WERI-Rb-1 (cell line): ENCODE measurements at regions not wholly inside any gene's neighbourhood (a gene's known extent, or its start where the extent isn't known, plus 50 kb on each side); places are given as distances from the start of the nearest gene placed in this dataset.

Source experiments
- DNase-seq: peaks from one replicate; pipeline ENCODE4 v3.0.0-alpha.2; 2020
- H3K27ac ChIP-seq: fragments of 250-450 bp; sonication (Bioruptor Pico); 2 replicates; pipeline ENCODE4 v1.5.1; 2020; ENCODE audit warnings: mild to moderate bottlenecking, moderate library complexity
- H3K27me3 ChIP-seq: fragments of 250-450 bp; sonication (Bioruptor Pico); 2 replicates; pipeline ENCODE4 v1.5.1; 2021; ENCODE audit warnings: mild to moderate bottlenecking, low read depth, moderate library complexity; ENCODE audit not compliant: insufficient read depth, severe bottlenecking
- H3K36me3 ChIP-seq: fragments of 250-450 bp; sonication (Bioruptor Pico); 2 replicates; pipeline ENCODE4 v1.5.1; 2020; ENCODE audit warnings: mild to moderate bottlenecking, moderate library complexity
- H3K4me3 ChIP-seq: 2 replicates; pipeline ENCODE4 v1.5.1; 2011; ENCODE audit warnings: low read depth, mild to moderate bottlenecking, control low read depth, low read length
- H3K9me3 ChIP-seq: fragments of 250-450 bp; sonication (Bioruptor Pico); 2 replicates; pipeline ENCODE4 v1.5.1; 2021; ENCODE audit warnings: mild to moderate bottlenecking, moderate library complexity; ENCODE audit not compliant: severe bottlenecking
- TF ChIP-seq, protein P1 (sequence below): IDR thresholded peaks from 2 replicates; pipeline ENCODE4 v1.5.1; 2011; ENCODE audit warnings: low read depth, mild to moderate bottlenecking, control low read depth, inconsistent platforms, low read length

GRCh38 chr5:91956738-91957137 lies 573.6 kb upstream of the ARRDC3 start:
- TF ChIP-seq, protein P1, sequence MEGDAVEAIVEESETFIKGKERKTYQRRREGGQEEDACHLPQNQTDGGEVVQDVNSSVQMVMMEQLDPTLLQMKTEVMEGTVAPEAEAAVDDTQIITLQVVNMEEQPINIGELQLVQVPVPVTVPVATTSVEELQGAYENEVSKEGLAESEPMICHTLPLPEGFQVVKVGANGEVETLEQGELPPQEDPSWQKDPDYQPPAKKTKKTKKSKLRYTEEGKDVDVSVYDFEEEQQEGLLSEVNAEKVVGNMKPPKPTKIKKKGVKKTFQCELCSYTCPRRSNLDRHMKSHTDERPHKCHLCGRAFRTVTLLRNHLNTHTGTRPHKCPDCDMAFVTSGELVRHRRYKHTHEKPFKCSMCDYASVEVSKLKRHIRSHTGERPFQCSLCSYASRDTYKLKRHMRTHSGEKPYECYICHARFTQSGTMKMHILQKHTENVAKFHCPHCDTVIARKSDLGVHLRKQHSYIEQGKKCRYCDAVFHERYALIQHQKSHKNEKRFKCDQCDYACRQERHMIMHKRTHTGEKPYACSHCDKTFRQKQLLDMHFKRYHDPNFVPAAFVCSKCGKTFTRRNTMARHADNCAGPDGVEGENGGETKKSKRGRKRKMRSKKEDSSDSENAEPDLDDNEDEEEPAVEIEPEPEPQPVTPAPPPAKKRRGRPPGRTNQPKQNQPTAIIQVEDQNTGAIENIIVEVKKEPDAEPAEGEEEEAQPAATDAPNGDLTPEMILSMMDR = no peak
- Histone ChIP-seq H3K9me3 (no peaks in the 10 kb centered on the region), H3K4me3 (no peak overlapping the region), H3K27me3 (no peaks in the 10 kb centered on the region), H3K27ac (no peak overlapping the region), H3K36me3 (no peaks in the 10 kb centered on the region)
- no peak for DNase-seq

DNA sequence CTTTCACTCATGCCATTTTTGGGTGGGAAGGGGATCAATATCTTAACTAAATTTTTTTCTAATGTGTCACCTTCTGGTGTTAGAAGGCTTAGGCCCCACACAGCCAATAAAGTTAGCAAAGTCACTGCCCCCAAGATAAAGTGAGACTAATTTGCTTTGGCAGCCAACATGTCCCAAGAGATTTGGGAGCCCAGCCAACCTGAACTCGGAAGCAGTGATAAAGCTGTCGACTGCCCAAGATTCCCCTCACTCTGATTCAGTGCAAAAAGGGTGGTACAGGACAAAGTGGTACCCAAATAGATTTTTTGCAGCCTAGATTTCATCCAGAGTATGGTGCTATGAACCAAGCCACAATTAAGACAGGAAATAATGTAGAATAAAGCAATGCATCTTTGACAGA lies 572.5 kb upstream of the ARRDC3 start:
- Histone ChIP-seq H3K27me3 (no peaks in the 10 kb centered on the region), H3K36me3 (no peaks in the 10 kb centered on the region), H3K4me3 (no peak overlapping the region), H3K27ac (no peak overlapping the region), H3K9me3 (no peaks in the 10 kb centered on the region)
- DNase-seq = no peak
- TF ChIP-seq, protein P1 = no peak

GRCh38 chr5:91954136-91954535 lies 571.0 kb upstream of the ARRDC3 start:
- H3K27ac ChIP-seq = no peak overlapping the region
- H3K36me3 ChIP-seq = no peaks in the 10 kb centered on the region
- H3K4me3 ChIP-seq = no peak overlapping the region
- no peaks in the 10 kb centered on the region for H3K9me3 ChIP-seq
- TF ChIP-seq, protein P1 = no peak
- no peak for DNase-seq
- H3K27me3 ChIP-seq = no peaks in the 10 kb centered on the region

- DNase-seq = no peak
These were observed 567.2 kb upstream of the ARRDC3 start for GRCh38 chr5:91950328-91950727.

GRCh38 chr5:91946870-91947269 lies 563.8 kb upstream of the ARRDC3 start:
- no peaks in the 10 kb centered on the region for H3K9me3 ChIP-seq
- no peaks in the 10 kb centered on the region for H3K36me3 ChIP-seq
- H3K4me3 ChIP-seq = no peak overlapping the region
- DNase-seq = no peak
- no peak overlapping the region for H3K27ac ChIP-seq
- TF ChIP-seq, protein P1 = no peak
- H3K27me3 ChIP-seq = no peaks in the 10 kb centered on the region

More at GRCh38 chr5:91950328-91950727, 567.2 kb upstream of the ARRDC3 start:
- Histone ChIP-seq H3K4me3 (no peak overlapping the region), H3K27me3 (no peaks in the 10 kb centered on the region), H3K36me3 (no peaks in the 10 kb centered on the region), H3K9me3 (no peaks in the 10 kb centered on the region), H3K27ac (no peak overlapping the region)
- TF ChIP-seq, protein P1 = no peak

DNA sequence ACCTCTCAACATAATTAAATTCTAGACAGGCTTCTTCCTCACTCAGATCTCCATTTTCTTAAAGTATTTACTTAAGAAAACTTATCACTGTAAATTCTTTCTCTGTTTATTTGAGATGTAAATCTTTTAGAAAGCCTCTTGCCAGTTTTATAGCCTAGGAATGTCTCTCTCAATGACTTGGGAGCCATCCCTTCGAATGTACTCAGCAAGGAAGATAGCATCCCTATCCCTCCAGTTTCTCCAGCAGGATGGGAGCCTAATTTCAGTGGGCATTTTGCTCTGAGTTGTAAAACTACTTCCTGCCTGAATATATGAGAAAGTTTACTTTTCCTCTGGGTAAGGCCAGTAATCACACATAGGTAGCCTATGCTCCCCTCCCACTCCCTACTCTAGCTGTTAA lies 558.5 kb upstream of the ARRDC3 start:
- no peak for DNase-seq
- Histone ChIP-seq H3K36me3 (no peaks in the 10 kb centered on the region), H3K27me3 (no peaks in the 10 kb centered on the region), H3K4me3 (no peak overlapping the region), H3K27ac (no peak overlapping the region), H3K9me3 (no peaks in the 10 kb centered on the region)
- TF ChIP-seq, protein P1 = no peak
